ENCODE measurements at regions not wholly inside any gene's neighbourhood (a gene's known extent, or its start where the extent isn't known, plus 50 kb on each side); places are given as distances from the start of the nearest gene placed in this dataset.

DNA sequence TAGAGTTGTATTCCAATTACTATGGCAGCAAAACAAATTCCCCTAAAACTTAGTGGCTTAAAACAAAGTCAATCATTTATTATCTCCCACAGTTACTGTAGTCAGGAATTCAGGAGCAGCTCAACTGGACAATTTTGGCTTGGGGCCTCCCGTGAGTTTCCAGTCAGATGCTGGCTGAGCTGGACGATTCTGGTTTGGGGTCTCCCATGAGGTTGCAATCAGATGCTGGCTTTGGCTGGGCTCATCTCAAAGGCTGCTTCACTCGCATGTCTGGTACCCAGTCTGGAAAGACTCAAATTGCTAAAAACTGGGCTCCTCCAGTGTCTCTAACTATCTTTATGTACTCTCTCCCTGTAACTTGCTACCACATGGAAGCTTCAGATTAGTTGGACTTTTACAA is 130.1 kb downstream of the C5orf15 start:
- Histone ChIP-seq H2AK5ac (ENCODE audit: insufficient read length, low read length) (no peak overlapping the region), H3K79me2 (ENCODE audit: insufficient read depth, low read length) (no peaks in the 10 kb centered on the region; the same call in 1 of the 2 replicates), H3K56ac (ENCODE audit: insufficient read length, low read depth, low read length) (no peak overlapping the region), H2BK15ac (ENCODE audit: low read depth, low read length) (no peak overlapping the region), H3T11ph (ENCODE audit: low read length) (no peak overlapping the region), H3K23ac (ENCODE audit: insufficient read length, low read depth, low read length) (no peak overlapping the region), H3K9ac (ENCODE audit: extremely low read depth, insufficient read length, low read length) (no peak overlapping the region), H2BK12ac (ENCODE audit: insufficient read length, low read depth, low read length) (no peak overlapping the region), H3K79me1 (ENCODE audit: insufficient read depth, low read depth, low read length, poor library complexity, severe bottlenecking) (no peaks in the 10 kb centered on the region), H2AFZ (ENCODE audit: low read length) (no peak overlapping the region), H3K4me2 (ENCODE audit: insufficient read depth, insufficient read length, low read length) (no peak overlapping the region), H2BK120ac (ENCODE audit: low read depth, low read length, poor library complexity, severe bottlenecking) (no peak overlapping the region), H2BK5ac (ENCODE audit: insufficient read length, low read length) (no peak overlapping the region), H4K20me1 (ENCODE audit: control insufficient read depth, insufficient read depth, insufficient read length) (no peaks in the 10 kb centered on the region), H3K9me3 (ENCODE audit: control insufficient read depth, low read depth, low read length) (no peaks in the 10 kb centered on the region), H4K8ac (replicated peaks; ENCODE audit: insufficient read length, low read depth, low read length) (no peak overlapping the region), H3K27ac (ENCODE audit: insufficient read length, low read depth, low read length) (no peak overlapping the region), H3K27me3 (ENCODE audit: insufficient read depth, low read length) (no peaks in the 10 kb centered on the region), H3K23me2 (ENCODE audit: insufficient read length, low read depth, low read length, poor library complexity, severe bottlenecking) (no peaks in the 10 kb centered on the region), H4K91ac (ENCODE audit: insufficient read length, low read depth, low read length) (no peak overlapping the region), H3K18ac (ENCODE audit: insufficient read length, low read depth, low read length) (no peak overlapping the region), H3K4me1 (ENCODE audit: insufficient read depth, low read length) (no peaks in the 10 kb centered on the region), H4K5ac (ENCODE audit: insufficient read length, low read depth, low read length) (no peak overlapping the region), H2BK20ac (ENCODE audit: low read depth, low read length, poor library complexity, severe bottlenecking) (no peak overlapping the region), H3K14ac (ENCODE audit: insufficient read depth, low read length) (no peak overlapping the region), H3K4ac (ENCODE audit: low read depth, low read length) (no peak overlapping the region)
- TF ChIP-seq, protein P1, sequence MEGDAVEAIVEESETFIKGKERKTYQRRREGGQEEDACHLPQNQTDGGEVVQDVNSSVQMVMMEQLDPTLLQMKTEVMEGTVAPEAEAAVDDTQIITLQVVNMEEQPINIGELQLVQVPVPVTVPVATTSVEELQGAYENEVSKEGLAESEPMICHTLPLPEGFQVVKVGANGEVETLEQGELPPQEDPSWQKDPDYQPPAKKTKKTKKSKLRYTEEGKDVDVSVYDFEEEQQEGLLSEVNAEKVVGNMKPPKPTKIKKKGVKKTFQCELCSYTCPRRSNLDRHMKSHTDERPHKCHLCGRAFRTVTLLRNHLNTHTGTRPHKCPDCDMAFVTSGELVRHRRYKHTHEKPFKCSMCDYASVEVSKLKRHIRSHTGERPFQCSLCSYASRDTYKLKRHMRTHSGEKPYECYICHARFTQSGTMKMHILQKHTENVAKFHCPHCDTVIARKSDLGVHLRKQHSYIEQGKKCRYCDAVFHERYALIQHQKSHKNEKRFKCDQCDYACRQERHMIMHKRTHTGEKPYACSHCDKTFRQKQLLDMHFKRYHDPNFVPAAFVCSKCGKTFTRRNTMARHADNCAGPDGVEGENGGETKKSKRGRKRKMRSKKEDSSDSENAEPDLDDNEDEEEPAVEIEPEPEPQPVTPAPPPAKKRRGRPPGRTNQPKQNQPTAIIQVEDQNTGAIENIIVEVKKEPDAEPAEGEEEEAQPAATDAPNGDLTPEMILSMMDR (conservative IDR thresholded peaks at IDR 0.05): no peak
- Mint-ChIP-seq H3K4me1 (peaks cover 0 to 4% of the 10 kb centered on the region in 2 experiments; a peak in 1 of 4 replicates), H3K36me3 (ENCODE audit: insufficient read depth in 1 of 3, low read depth in 3 of 3) (no peaks in the 10 kb centered on the region), H3K27me3 (ENCODE audit: low read depth) (peaks cover 8% of the 10 kb centered on the region; the same call in 1 of the 2 replicates), H3K4me3 (no peak overlapping the region), H3K27ac (no peak overlapping the region), H3K9me3 (no peaks in the 10 kb centered on the region)
- no CpG with 5 or more reads among the region's 3 CpGs for WGBS (ENCODE audit: extremely low coverage, insufficient read length, low lambda C conversion rate)
- DNase-seq: no peak
